Activated T-helper 1 cell treated with anti-CD3 and anti-CD28 coated beads, Interleukin-12 subunit alpha, Interleukin-12 subunit beta, Interleukin-2, Interleukin-4 antibody, amounts not matched to agents 30 ng/mL and 10 ng/mL and 1 ng/mL, durations not matched to agents 14 hours and 24 hours and 36 hours (primary cell): ENCODE measurements at regions not wholly inside any gene's neighbourhood (a gene's known extent, or its start where the extent isn't known, plus 50 kb on each side); places are given as distances from the start of the nearest gene placed in this dataset.

ENCODE experiments used
- DNase-seq: peaks from one replicate; pipeline ENCODE4 v3.0.0; 2021; ENCODE audit warnings: low spot score
- H3K27ac Mint-ChIP-seq: one replicate; pipeline ENCODE4 v1.8.0; 2021; ENCODE audit warnings: mild to moderate bottlenecking, mixed read lengths
- H3K27me3 Mint-ChIP-seq: one replicate; pipeline ENCODE4 v1.8.0; 2022; ENCODE audit warnings: mild to moderate bottlenecking, moderate library complexity, mixed read lengths; ENCODE audit not compliant: insufficient read depth
- H3K36me3 Mint-ChIP-seq: one replicate; pipeline ENCODE4 v1.8.0; 2021; ENCODE audit warnings: low read depth, mixed read lengths
- H3K4me1 Mint-ChIP-seq: one replicate; pipeline ENCODE4 v1.8.0; 2021; ENCODE audit warnings: low read depth, mixed read lengths
- H3K4me3 Mint-ChIP-seq: one replicate; pipeline ENCODE4 v1.8.0; 2021; ENCODE audit warnings: mild to moderate bottlenecking, moderate library complexity, mixed read lengths
- H3K9me3 Mint-ChIP-seq: one replicate; pipeline ENCODE4 v1.8.0; 2021; ENCODE audit warnings: mixed read lengths
- intact Hi-C: fragments of 100-400 bp; cut with micrococcal nuclease; formaldehyde crosslinking; loops from one replicate; pipeline ENCODE4 v1.15.1; 2024

DNA sequence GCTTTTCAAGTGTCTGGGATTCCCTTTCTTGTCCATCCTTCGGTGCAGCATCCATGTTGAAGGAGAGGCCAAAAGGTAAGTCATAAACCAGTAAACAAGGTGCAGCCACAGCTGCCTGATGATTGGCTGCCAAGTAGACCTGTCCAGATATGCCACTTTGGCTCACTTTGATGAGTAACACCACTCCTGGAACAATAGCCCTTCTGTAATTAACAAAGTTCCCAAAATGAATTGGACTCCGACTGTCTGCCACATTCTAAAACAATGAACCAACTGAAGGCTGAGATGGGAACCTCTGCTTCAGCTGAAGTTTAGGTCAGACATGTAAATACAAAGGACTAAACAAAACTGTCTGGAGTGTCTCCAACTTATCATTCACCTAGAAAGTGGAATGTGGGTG, 82.2 kb upstream of the LGALSL start:
- intact Hi-C loops: no loop called here
- Mint-ChIP-seq H3K4me3 (no peak overlapping the region), H3K4me1 (no peaks in the 10 kb centered on the region), H3K27ac (no peak overlapping the region), H3K9me3 (peaks cover 6% of the 10 kb centered on the region), H3K36me3 (no peaks in the 10 kb centered on the region), H3K27me3 (peaks cover 10% of the 10 kb centered on the region)
- no peak for DNase-seq

DNA sequence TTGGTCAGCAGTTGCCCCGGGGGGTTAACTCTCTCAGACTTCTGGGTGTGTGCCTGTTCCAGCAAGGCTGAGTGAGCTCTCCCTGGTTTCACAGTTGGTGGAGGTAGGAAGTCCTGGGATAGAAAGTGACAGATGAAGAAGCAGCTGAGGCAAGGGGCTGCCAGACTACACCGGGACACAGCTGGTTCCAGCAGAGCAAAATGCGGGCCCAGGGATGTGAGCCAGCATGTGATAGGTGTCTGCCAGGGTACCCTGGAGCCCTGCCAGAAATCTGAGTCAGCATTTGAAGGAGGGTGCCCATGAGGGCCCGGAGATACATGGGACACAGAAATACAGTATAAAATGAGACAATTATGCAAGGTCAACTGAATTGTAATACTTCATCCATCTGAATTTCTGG, 79.3 kb upstream of the LGALSL start:
- Mint-ChIP-seq H3K4me1 (no peaks in the 10 kb centered on the region), H3K27me3 (peaks cover 7% of the 10 kb centered on the region), H3K9me3 (peaks cover 6% of the 10 kb centered on the region), H3K4me3 (no peak overlapping the region), H3K27ac (no peak overlapping the region), H3K36me3 (no peaks in the 10 kb centered on the region)
- intact Hi-C loops: no loop called here
- DNase-seq: no peak

- H3K27ac Mint-ChIP-seq: no peak overlapping the region
Observed at GRCh38 chr2:64376926-64377325, 77.0 kb upstream of the LGALSL start.

GRCh38 chr2:64379186-64379585, 74.8 kb upstream of the LGALSL start:
- Mint-ChIP-seq H3K27ac (no peak overlapping the region), H3K9me3 (peaks cover 6% of the 10 kb centered on the region), H3K4me1 (no peaks in the 10 kb centered on the region), H3K27me3 (peaks cover 4% of the 10 kb centered on the region), H3K36me3 (no peaks in the 10 kb centered on the region), H3K4me3 (no peak overlapping the region)
- no peak for DNase-seq
- intact Hi-C loops: no loop called here

More at GRCh38 chr2:64376926-64377325, 77.0 kb upstream of the LGALSL start:
- no peaks in the 10 kb centered on the region for H3K4me1 Mint-ChIP-seq
- no peak overlapping the region for H3K4me3 Mint-ChIP-seq
- peaks cover 7% of the 10 kb centered on the region for H3K27me3 Mint-ChIP-seq
- no peak for DNase-seq
- intact Hi-C loops: no loop called here
- peaks cover 6% of the 10 kb centered on the region for H3K9me3 Mint-ChIP-seq
- H3K36me3 Mint-ChIP-seq: no peaks in the 10 kb centered on the region

DNA sequence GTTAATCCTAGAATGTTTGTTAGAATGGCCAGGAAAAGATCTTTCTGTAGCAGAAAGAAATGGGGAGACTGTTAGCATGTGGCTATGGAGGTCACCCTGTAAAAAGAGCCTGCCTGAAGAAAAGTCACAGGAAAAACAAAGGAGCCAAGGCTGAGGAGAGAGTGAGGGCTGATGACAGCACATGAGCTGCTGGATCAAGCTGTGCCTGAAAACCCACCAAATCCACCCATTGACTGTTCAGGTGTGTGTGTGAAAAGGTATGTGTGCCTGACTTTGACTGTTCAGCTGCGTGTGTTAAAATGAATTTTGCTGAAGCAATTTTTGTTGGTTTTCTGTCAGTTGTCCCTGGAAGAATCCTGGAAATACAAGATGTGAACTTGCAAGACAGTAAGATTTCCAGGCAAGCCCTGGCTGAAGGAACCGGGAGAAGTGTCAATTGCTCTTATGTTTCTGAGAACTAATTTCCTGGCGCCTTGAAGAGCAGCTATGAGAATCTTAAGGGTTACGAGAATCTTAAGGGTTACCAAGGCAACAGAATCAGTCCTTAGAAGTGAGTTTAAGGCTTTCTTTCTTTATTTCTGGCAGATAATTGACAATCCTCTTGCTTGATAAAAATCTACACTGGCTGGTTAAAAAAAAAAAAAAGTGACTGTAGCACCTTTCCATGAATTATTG, 73.0 kb upstream of the LGALSL start:
- no peaks in the 10 kb centered on the region for H3K4me1 Mint-ChIP-seq
- no peak overlapping the region for H3K4me3 Mint-ChIP-seq
- DNase-seq: no peak
- H3K27me3 Mint-ChIP-seq: peaks cover 2% of the 10 kb centered on the region
- no peaks in the 10 kb centered on the region for H3K36me3 Mint-ChIP-seq
- no peak overlapping the region for H3K27ac Mint-ChIP-seq
- H3K9me3 Mint-ChIP-seq: no peaks in the 10 kb centered on the region
- intact Hi-C loops: no loop called here

DNA sequence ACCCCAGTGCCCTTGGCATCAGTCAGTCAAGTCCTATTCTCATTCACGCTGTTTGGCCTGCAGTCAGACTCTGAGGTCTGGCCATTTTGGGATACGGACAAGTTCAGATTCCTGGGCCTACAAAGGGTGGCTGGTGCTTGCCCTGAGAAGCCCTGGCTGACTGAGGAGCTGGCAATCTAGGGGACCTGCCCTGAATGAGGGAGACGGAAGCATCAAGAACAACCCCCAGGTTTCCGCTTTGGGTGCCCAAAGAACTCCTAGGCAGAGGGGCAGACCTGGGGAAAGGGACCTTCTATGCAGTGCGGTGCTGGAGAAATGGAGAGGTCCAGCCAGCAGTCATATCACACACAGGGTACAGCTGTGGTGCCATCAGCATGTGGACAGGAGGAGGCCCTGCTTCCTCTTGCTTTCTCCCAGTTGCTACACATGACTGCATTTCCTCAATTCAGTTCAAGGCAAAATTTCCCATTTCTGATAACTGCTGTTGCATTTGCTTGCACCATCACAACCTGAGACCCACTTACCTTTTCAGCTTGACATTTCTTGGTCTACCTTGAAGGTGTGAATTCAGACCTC, 70.9 kb upstream of the LGALSL start:
- no peak overlapping the region for H3K27ac Mint-ChIP-seq
- no peak for DNase-seq
- intact Hi-C loops: no loop called here
- no peaks in the 10 kb centered on the region for H3K4me1 Mint-ChIP-seq
- no peaks in the 10 kb centered on the region for H3K36me3 Mint-ChIP-seq
- peaks cover 12% of the 10 kb centered on the region for H3K27me3 Mint-ChIP-seq
- no peak overlapping the region for H3K4me3 Mint-ChIP-seq
- H3K9me3 Mint-ChIP-seq: no peaks in the 10 kb centered on the region

- H3K36me3 Mint-ChIP-seq: no peaks in the 10 kb centered on the region
- no peaks in the 10 kb centered on the region for H3K4me1 Mint-ChIP-seq
- no peak overlapping the region for H3K4me3 Mint-ChIP-seq
- H3K27ac Mint-ChIP-seq: no peak overlapping the region
- no peak for DNase-seq
- intact Hi-C loops: no loop called here
- H3K27me3 Mint-ChIP-seq: peaks cover 17% of the 10 kb centered on the region
- H3K9me3 Mint-ChIP-seq: no peaks in the 10 kb centered on the region
Observed at GRCh38 chr2:64383881-64384280, 70.1 kb upstream of the LGALSL start.

- no peak overlapping the region for H3K27ac Mint-ChIP-seq
- intact Hi-C loops: no loop called here
- no peak overlapping the region for H3K4me3 Mint-ChIP-seq
- peaks cover 17% of the 10 kb centered on the region for H3K27me3 Mint-ChIP-seq
- no peaks in the 10 kb centered on the region for H3K36me3 Mint-ChIP-seq
- H3K4me1 Mint-ChIP-seq: no peaks in the 10 kb centered on the region
- H3K9me3 Mint-ChIP-seq: peaks cover 13% of the 10 kb centered on the region
- no peak for DNase-seq
Observed at GRCh38 chr2:64386676-64387075, 67.3 kb upstream of the LGALSL start.

DNA sequence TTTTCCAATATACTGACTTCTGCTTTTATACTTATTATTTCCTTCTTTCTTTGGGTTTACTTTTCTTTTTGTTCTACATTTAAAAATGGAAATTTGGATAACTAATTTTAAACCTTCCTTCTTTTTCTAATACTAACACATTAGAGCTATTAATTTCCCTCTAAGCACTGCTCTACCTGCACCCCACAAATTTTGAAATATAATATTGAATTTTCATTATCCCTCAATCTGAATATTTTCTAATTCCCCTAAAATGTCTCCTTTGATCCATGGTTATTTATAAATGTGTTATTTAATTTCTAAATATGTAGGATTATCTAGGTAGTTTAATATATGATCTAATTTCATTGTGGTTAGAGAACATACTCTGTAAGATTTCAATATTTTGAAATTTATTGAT, 63.4 kb upstream of the LGALSL start:
- Mint-ChIP-seq H3K27me3 (peaks cover 15% of the 10 kb centered on the region), H3K4me1 (no peaks in the 10 kb centered on the region), H3K36me3 (no peaks in the 10 kb centered on the region), H3K4me3 (no peak overlapping the region), H3K27ac (no peak overlapping the region), H3K9me3 (peaks cover 13% of the 10 kb centered on the region)
- intact Hi-C loops: no loop called here
- DNase-seq: no peak

GRCh38 chr2:64391424-64391823, 62.5 kb upstream of the LGALSL start:
- Mint-ChIP-seq H3K4me3 (no peak overlapping the region), H3K27ac (no peak overlapping the region), H3K27me3 (peaks cover 15% of the 10 kb centered on the region), H3K36me3 (no peaks in the 10 kb centered on the region), H3K9me3 (peaks cover 13% of the 10 kb centered on the region), H3K4me1 (no peaks in the 10 kb centered on the region)
- DNase-seq: no peak
- intact Hi-C loops: no loop called here

- intact Hi-C loops: no loop called here
- H3K27me3 Mint-ChIP-seq: peaks cover 13% of the 10 kb centered on the region
- no peak overlapping the region for H3K27ac Mint-ChIP-seq
- peaks cover 13% of the 10 kb centered on the region for H3K9me3 Mint-ChIP-seq
- H3K4me1 Mint-ChIP-seq: no peaks in the 10 kb centered on the region
- H3K36me3 Mint-ChIP-seq: no peaks in the 10 kb centered on the region
- no peak overlapping the region for H3K4me3 Mint-ChIP-seq
- DNase-seq: no peak
Observed at GRCh38 chr2:64391940-64392339, 62.0 kb upstream of the LGALSL start.

DNA sequence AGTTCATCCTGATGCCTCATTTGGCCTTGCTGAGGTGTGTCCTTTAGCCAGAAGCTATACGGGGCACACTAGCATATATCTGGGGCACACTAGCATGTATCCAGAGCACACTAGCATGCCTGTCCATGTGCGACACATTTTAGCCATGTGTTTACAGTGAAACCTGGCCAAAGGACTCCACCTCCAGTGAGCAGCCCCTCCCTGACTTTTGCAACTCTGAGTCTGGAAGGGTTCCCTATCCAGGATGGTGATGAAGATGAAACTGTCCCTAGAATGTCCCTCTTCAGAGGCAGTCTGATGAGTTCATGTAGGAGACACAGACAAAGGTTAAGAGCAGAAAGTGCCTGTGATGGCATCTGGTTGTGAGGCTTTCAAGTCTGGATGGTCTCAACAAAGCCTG, 61.4 kb upstream of the LGALSL start:
- intact Hi-C loops: no loop called here
- H3K27me3 Mint-ChIP-seq: peaks cover 7% of the 10 kb centered on the region
- DNase-seq: no peak
- H3K36me3 Mint-ChIP-seq: no peaks in the 10 kb centered on the region
- H3K9me3 Mint-ChIP-seq: peaks cover 13% of the 10 kb centered on the region
- no peaks in the 10 kb centered on the region for H3K4me1 Mint-ChIP-seq
- no peak overlapping the region for H3K27ac Mint-ChIP-seq
- H3K4me3 Mint-ChIP-seq: no peak overlapping the region

DNA sequence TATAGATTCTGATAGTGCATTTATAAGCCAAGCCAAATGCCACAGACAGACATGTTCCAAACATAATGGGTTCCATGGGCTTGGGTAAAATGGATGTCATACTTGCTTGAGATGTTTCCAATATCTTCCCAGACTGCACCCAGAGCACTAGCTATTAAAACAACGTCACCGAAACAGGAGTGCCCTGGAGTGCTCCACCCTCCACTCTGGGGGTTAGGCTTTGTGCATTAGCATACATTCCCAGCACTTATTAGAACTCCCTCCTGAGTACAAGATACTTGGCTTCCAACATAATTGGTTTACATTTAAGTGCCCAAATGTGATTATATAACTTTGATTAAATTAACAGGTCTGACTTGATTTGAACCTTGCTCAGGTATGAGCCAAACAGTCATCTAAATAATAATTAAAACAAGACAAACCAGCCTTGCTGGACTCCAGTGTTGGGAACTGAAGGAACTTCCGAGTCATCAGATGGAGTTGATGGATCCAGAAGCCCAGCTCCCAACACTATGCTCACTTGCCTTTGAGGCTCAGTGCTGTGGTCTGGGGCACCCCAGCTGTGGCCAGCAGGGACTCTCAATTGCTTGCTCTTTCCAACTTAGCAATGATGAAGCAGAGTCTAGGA, 60.5 kb upstream of the LGALSL start:
- no peaks in the 10 kb centered on the region for H3K36me3 Mint-ChIP-seq
- H3K27me3 Mint-ChIP-seq: peaks cover 2% of the 10 kb centered on the region
- no peak for DNase-seq
- no peak overlapping the region for H3K4me3 Mint-ChIP-seq
- peaks cover 13% of the 10 kb centered on the region for H3K9me3 Mint-ChIP-seq
- intact Hi-C loops: no loop called here
- no peak overlapping the region for H3K27ac Mint-ChIP-seq
- no peaks in the 10 kb centered on the region for H3K4me1 Mint-ChIP-seq
